ENCODE measurements at regions not wholly inside any gene's neighbourhood (a gene's known extent, or its start where the extent isn't known, plus 50 kb on each side); places are given as distances from the start of the nearest gene placed in this dataset.
"Not testable (repeated sequence)": the region's sequence is repeated elsewhere in the genome, so short reads cannot be mapped to it uniquely, and the experiment has no call there.

GRCh38 chr5:74493411-74493810 lies 147.1 kb downstream of the ENC1 start:
- Histone ChIP-seq H3K9me3 (no peaks in the 10 kb centered on the region), H3K4me1 (ENCODE audit: low read depth) (no peaks in the 10 kb centered on the region), H3K4me3 (no peak overlapping the region), H3K36me3 (ENCODE audit: low read depth) (no peaks in the 10 kb centered on the region)
- intact Hi-C loops (cut with DNase I, micrococcal nuclease), result no loop called here
- DNase-seq, result no peak
- no peak for TF ChIP-seq CTCF (IDR thresholded peaks at IDR 0.05)
- ATAC-seq, result no peak

GRCh38 chr5:74492230-74492629 lies 148.3 kb downstream of the ENC1 start:
- intact Hi-C loops (cut with DNase I, micrococcal nuclease), result no loop called here
- Histone ChIP-seq H3K4me1 (ENCODE audit: low read depth) (no peaks in the 10 kb centered on the region), H3K9me3 (no peaks in the 10 kb centered on the region), H3K4me3 (no peak overlapping the region), H3K36me3 (ENCODE audit: low read depth) (no peaks in the 10 kb centered on the region)
- TF ChIP-seq CTCF (IDR thresholded peaks at IDR 0.05), result no peak
- DNase-seq, result no peak
- ATAC-seq, result no peak

GRCh38 chr5:74491586-74491985 lies 148.9 kb downstream of the ENC1 start:
- intact Hi-C loops (cut with DNase I, micrococcal nuclease), result no loop called here
- no peak for TF ChIP-seq CTCF (IDR thresholded peaks at IDR 0.05)
- Histone ChIP-seq H3K4me1 (ENCODE audit: low read depth) (no peaks in the 10 kb centered on the region), H3K9me3 (no peaks in the 10 kb centered on the region), H3K36me3 (ENCODE audit: low read depth) (no peaks in the 10 kb centered on the region), H3K4me3 (no peak overlapping the region)
- ATAC-seq, result no peak
- DNase-seq, result no peak

- DNase-seq (no peak), ATAC-seq (peak; percentile 42)
- H3K4me3 ChIP-seq, result no peak overlapping the region
- H3K4me1 ChIP-seq (ENCODE audit: low read depth), result no peaks in the 10 kb centered on the region
- no peaks in the 10 kb centered on the region for H3K9me3 ChIP-seq
- no peak for TF ChIP-seq CTCF (IDR thresholded peaks at IDR 0.05)
- intact Hi-C loops (cut with DNase I, micrococcal nuclease), result no loop called here
- no peaks in the 10 kb centered on the region for H3K36me3 ChIP-seq (ENCODE audit: low read depth)
These were observed 149.7 kb downstream of the ENC1 start for GRCh38 chr5:74490814-74491213.

- no peak for DNase-seq
- H3K4me3 ChIP-seq, result no peak overlapping the region
- intact Hi-C loops (cut with DNase I, micrococcal nuclease), result no loop called here
- H3K9me3 ChIP-seq, result no peaks in the 10 kb centered on the region
- no peak for TF ChIP-seq CTCF (IDR thresholded peaks at IDR 0.05)
- H3K4me1 ChIP-seq (ENCODE audit: low read depth), result no peaks in the 10 kb centered on the region
- no peaks in the 10 kb centered on the region for H3K36me3 ChIP-seq (ENCODE audit: low read depth)
- ATAC-seq, result no peak
These were observed 157.5 kb downstream of the ENC1 start for GRCh38 chr5:74482990-74483389.

GRCh38 chr5:74482523-74482922 lies 158.0 kb downstream of the ENC1 start:
- Histone ChIP-seq H3K36me3 (ENCODE audit: low read depth) (no peaks in the 10 kb centered on the region), H3K4me1 (ENCODE audit: low read depth) (no peaks in the 10 kb centered on the region), H3K9me3 (no peaks in the 10 kb centered on the region), H3K4me3 (no peak overlapping the region)
- no peak for ATAC-seq
- no peak for TF ChIP-seq CTCF (IDR thresholded peaks at IDR 0.05)
- intact Hi-C loops (cut with DNase I, micrococcal nuclease), result no loop called here
- DNase-seq, result no peak

- H3K9me3 ChIP-seq; H3K4me3 ChIP-seq; DNase-seq; H3K4me1 ChIP-seq (ENCODE audit: low read depth); H3K36me3 ChIP-seq (ENCODE audit: low read depth); intact Hi-C loops (cut with DNase I, micrococcal nuclease); ATAC-seq: not testable (repeated sequence)
These were observed 159.2 kb downstream of the ENC1 start for GRCh38 chr5:74481357-74481756.
